PFSK-1 (cell line): ENCODE measurements at regions not wholly inside any gene's neighbourhood (a gene's known extent, or its start where the extent isn't known, plus 50 kb on each side); places are given as distances from the start of the nearest gene placed in this dataset.

Source experiments
- POLR2AphosphoS5 ChIP-seq: IDR thresholded peaks from 2 replicates; pipeline ENCODE4 v1.6.1; 2012; ENCODE audit warnings: low read depth, mild to moderate bottlenecking, control low read depth, low read length, moderate library complexity
- TAF1 ChIP-seq: IDR thresholded peaks from 2 replicates; pipeline ENCODE4 v1.6.1; 2012; ENCODE audit warnings: low read length, control low read depth, borderline replicate concordance; ENCODE audit not compliant: insufficient read depth
- TF ChIP-seq, protein P1 (sequence below), 2 experiments: IDR thresholded peaks; 2 replicates each; pipeline versions ENCODE4 v1.6.1 to v1.8.0; 2011 to 2012; ENCODE audit warnings: low read depth in 2 of 2, low read length in 2 of 2, control low read depth in 1 of 2, inconsistent platforms in 1 of 2, mild to moderate bottlenecking in 1 of 2, moderate library complexity in 1 of 2; ENCODE audit not compliant: insufficient read depth in 1 of 2

DNA sequence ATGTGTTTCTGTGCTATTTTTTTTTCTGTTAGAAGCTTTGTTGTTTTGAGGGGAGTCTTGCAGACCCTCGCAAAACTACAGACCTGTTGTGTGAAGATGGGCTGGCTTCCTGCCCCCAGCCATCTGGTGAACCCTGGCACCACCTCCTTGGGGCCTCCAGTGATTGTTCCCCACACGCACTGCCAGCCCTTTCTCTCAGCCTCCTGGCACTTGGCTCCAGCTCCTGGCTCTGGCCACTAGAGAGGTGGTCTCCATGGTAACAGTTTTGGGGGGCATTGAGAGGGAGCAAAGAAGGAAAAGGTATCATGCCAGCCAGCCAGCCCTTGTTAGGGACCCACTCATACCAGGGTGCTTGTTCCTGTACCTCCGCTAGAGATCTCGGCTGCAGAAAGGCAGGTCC, 176.4 kb upstream of the RPH3A start:
- no peak for TF ChIP-seq POLR2AphosphoS5
- no peak for TF ChIP-seq TAF1
- TF ChIP-seq, protein P1, sequence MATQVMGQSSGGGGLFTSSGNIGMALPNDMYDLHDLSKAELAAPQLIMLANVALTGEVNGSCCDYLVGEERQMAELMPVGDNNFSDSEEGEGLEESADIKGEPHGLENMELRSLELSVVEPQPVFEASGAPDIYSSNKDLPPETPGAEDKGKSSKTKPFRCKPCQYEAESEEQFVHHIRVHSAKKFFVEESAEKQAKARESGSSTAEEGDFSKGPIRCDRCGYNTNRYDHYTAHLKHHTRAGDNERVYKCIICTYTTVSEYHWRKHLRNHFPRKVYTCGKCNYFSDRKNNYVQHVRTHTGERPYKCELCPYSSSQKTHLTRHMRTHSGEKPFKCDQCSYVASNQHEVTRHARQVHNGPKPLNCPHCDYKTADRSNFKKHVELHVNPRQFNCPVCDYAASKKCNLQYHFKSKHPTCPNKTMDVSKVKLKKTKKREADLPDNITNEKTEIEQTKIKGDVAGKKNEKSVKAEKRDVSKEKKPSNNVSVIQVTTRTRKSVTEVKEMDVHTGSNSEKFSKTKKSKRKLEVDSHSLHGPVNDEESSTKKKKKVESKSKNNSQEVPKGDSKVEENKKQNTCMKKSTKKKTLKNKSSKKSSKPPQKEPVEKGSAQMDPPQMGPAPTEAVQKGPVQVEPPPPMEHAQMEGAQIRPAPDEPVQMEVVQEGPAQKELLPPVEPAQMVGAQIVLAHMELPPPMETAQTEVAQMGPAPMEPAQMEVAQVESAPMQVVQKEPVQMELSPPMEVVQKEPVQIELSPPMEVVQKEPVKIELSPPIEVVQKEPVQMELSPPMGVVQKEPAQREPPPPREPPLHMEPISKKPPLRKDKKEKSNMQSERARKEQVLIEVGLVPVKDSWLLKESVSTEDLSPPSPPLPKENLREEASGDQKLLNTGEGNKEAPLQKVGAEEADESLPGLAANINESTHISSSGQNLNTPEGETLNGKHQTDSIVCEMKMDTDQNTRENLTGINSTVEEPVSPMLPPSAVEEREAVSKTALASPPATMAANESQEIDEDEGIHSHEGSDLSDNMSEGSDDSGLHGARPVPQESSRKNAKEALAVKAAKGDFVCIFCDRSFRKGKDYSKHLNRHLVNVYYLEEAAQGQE (IDR thresholded peaks at IDR 0.05; ENCODE audit: insufficient read depth in 1 of 2, low read depth in 2 of 2, low read length in 2 of 2): no peak
